Neural progenitor cell (in vitro differentiated cells): ENCODE measurements at regions not wholly inside any gene's neighbourhood (a gene's known extent, or its start where the extent isn't known, plus 50 kb on each side); places are given as distances from the start of the nearest gene placed in this dataset.

Experiments
- DNase-seq: peaks from one replicate; pipeline ENCODE4 v3.0.0-alpha.2; 2016; ENCODE audit warnings: low spot score
- H2AFZ ChIP-seq: fragments of 200-600 bp; sonication (generic); replicated peaks from 2 replicates; pipeline ENCODE4 v1.6.1; 2016; ENCODE audit warnings: antibody characterized with exemption
- H3F3A ChIP-seq: fragments of 200-600 bp; sonication (generic); 2 replicates; pipeline ENCODE4 v1.6.1; 2016; ENCODE audit warnings: antibody characterized with exemption, low read depth
- H3K27ac ChIP-seq: fragments of 200-600 bp; sonication (generic); 2 replicates; pipeline ENCODE4 v1.5.1; 2016; ENCODE audit warnings: mild to moderate bottlenecking
- H3K27me3 ChIP-seq: fragments of 200-600 bp; sonication (generic); 2 replicates; pipeline ENCODE4 v1.6.1; 2016; ENCODE audit warnings: mild to moderate bottlenecking, moderate library complexity
- H3K36me3 ChIP-seq: fragments of 200-600 bp; sonication (generic); 2 replicates; pipeline ENCODE4 v1.5.1; 2016
- H3K4me1 ChIP-seq: fragments of 200-600 bp; sonication (generic); 2 replicates; pipeline ENCODE4 v1.6.1; 2016; ENCODE audit warnings: mixed run types
- H3K4me2 ChIP-seq: fragments of 200-600 bp; sonication (generic); 2 replicates; pipeline ENCODE4 v1.6.1; 2016
- H3K4me3 ChIP-seq: fragments of 200-600 bp; sonication (generic); 2 replicates; pipeline ENCODE4 v1.5.1; 2016
- H3K79me2 ChIP-seq: fragments of 200-600 bp; sonication (generic); 2 replicates; pipeline ENCODE4 v1.6.1; 2016; ENCODE audit warnings: low read depth
- H3K9ac ChIP-seq: fragments of 200-600 bp; sonication (generic); 2 replicates; pipeline ENCODE4 v1.6.1; 2016
- H3K9me3 ChIP-seq: fragments of 200-600 bp; sonication (generic); 2 replicates; pipeline ENCODE4 v1.5.1; 2016; ENCODE audit warnings: low read depth
- H4K20me1 ChIP-seq: fragments of 200-600 bp; sonication (generic); 2 replicates; pipeline ENCODE4 v1.6.1; 2016; ENCODE audit warnings: low read depth
- H3K27ac Mint-ChIP-seq: 3 replicates; pipeline ENCODE4 v1.8.0; 2021; ENCODE audit warnings: mixed read lengths
- H3K27me3 Mint-ChIP-seq: 2 replicates; pipeline ENCODE4 v1.8.0; 2022; ENCODE audit warnings: low read depth, mild to moderate bottlenecking, inconsistent platforms, moderate library complexity, mixed read lengths; ENCODE audit not compliant: insufficient read depth
- H3K36me3 Mint-ChIP-seq: 3 replicates; pipeline ENCODE4 v1.8.0; 2021; ENCODE audit warnings: mixed read lengths
- H3K4me1 Mint-ChIP-seq: 3 replicates; pipeline ENCODE4 v1.8.0; 2021; ENCODE audit warnings: mixed read lengths
- H3K4me3 Mint-ChIP-seq: 3 replicates; pipeline ENCODE4 v1.8.0; 2021; ENCODE audit warnings: mild to moderate bottlenecking, moderate library complexity, mixed read lengths
- H3K9me3 Mint-ChIP-seq: 3 replicates; pipeline ENCODE4 v1.8.0; 2020; ENCODE audit warnings: mixed read lengths
- EZH2 ChIP-seq: fragments of 200-600 bp; sonication (generic); IDR thresholded peaks from 2 replicates; pipeline ENCODE4 v1.6.1; 2017; ENCODE audit warnings: antibody characterized with exemption, mild to moderate bottlenecking, moderate library complexity
- EZH2phosphoT487 ChIP-seq: fragments of 200-600 bp; sonication (generic); IDR thresholded peaks from 2 replicates; pipeline ENCODE4 v1.6.1; 2017; ENCODE audit warnings: antibody characterized with exemption
- TF ChIP-seq, protein P1 (sequence below): fragments of 200-600 bp; sonication (generic); IDR thresholded peaks from 2 replicates; pipeline ENCODE4 v1.5.1; 2017; ENCODE audit warnings: antibody characterized with exemption, mild to moderate bottlenecking

DNA sequence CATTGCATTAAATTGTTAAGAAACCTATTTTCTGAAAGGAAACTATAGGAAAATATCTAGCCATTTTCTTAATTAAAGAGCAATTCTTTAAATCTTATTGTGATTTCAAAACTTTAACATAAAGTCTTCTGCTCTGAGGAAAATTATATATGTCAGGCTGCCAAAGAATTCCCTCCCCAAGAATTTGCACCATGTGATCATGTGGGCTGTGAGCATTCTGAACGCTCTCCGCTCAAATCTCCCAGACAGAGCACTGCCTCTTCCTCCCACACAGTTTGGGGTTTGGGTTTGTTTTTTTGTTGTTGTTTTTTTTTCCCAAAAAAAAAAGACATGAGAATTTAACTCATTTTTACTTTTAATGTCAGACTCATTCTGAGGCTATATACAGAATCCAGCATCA, 155.9 kb upstream of the PALMD start:
- Mint-ChIP-seq H3K4me3 (no peak overlapping the region), H3K9me3 (no peaks in the 10 kb centered on the region), H3K4me1 (no peaks in the 10 kb centered on the region), H3K36me3 (no peaks in the 10 kb centered on the region), H3K27me3 (peaks cover 2% of the 10 kb centered on the region), H3K27ac (no peak overlapping the region)
- Histone ChIP-seq H3K4me3 (no peak overlapping the region), H3K27ac (no peak overlapping the region), H3K4me1 (no peaks in the 10 kb centered on the region), H3K27me3 (no peaks in the 10 kb centered on the region), H4K20me1 (no peaks in the 10 kb centered on the region), H2AFZ (no peak overlapping the region), H3K79me2 (no peaks in the 10 kb centered on the region), H3K4me2 (no peak overlapping the region), H3K9ac (no peak overlapping the region), H3K36me3 (no peaks in the 10 kb centered on the region), H3K9me3 (no peaks in the 10 kb centered on the region), H3F3A (no peaks in the 10 kb centered on the region)
- no peak for DNase-seq
- no peak for TF ChIP-seq EZH2

- Mint-ChIP-seq H3K36me3 (no peaks in the 10 kb centered on the region), H3K27ac (no peak overlapping the region), H3K4me3 (no peak overlapping the region), H3K4me1 (peaks cover 14% of the 10 kb centered on the region), H3K27me3 (no peaks in the 10 kb centered on the region), H3K9me3 (no peaks in the 10 kb centered on the region)
- H3K36me3 ChIP-seq = no peaks in the 10 kb centered on the region
- no peaks in the 10 kb centered on the region for H3F3A ChIP-seq
- TF ChIP-seq, protein P1, sequence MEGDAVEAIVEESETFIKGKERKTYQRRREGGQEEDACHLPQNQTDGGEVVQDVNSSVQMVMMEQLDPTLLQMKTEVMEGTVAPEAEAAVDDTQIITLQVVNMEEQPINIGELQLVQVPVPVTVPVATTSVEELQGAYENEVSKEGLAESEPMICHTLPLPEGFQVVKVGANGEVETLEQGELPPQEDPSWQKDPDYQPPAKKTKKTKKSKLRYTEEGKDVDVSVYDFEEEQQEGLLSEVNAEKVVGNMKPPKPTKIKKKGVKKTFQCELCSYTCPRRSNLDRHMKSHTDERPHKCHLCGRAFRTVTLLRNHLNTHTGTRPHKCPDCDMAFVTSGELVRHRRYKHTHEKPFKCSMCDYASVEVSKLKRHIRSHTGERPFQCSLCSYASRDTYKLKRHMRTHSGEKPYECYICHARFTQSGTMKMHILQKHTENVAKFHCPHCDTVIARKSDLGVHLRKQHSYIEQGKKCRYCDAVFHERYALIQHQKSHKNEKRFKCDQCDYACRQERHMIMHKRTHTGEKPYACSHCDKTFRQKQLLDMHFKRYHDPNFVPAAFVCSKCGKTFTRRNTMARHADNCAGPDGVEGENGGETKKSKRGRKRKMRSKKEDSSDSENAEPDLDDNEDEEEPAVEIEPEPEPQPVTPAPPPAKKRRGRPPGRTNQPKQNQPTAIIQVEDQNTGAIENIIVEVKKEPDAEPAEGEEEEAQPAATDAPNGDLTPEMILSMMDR = no peak
- no peak for TF ChIP-seq EZH2
- TF ChIP-seq EZH2phosphoT487 = no peak
- no peaks in the 10 kb centered on the region for H3K27me3 ChIP-seq
- no peak overlapping the region for H3K9ac ChIP-seq
- H3K4me3 ChIP-seq = no peak overlapping the region
- no peak overlapping the region for H3K27ac ChIP-seq
- H3K4me2 ChIP-seq = no peak overlapping the region
- H2AFZ ChIP-seq = no peak overlapping the region
- H3K79me2 ChIP-seq = no peaks in the 10 kb centered on the region
- no peaks in the 10 kb centered on the region for H3K4me1 ChIP-seq
- DNase-seq = no peak
- no peaks in the 10 kb centered on the region for H3K9me3 ChIP-seq
- H4K20me1 ChIP-seq = no peaks in the 10 kb centered on the region
Measured at GRCh38 chr1:99496067-99496466, 149.8 kb upstream of the PALMD start.

- H3K9me3 Mint-ChIP-seq = no peaks in the 10 kb centered on the region
Measured at GRCh38 chr1:99497690-99498089, 148.2 kb upstream of the PALMD start.

GRCh38 chr1:99500541-99500940, 145.4 kb upstream of the PALMD start:
- Histone ChIP-seq H3K27me3 (no peaks in the 10 kb centered on the region), H3K79me2 (no peaks in the 10 kb centered on the region), H3K4me1 (peaks cover 3% of the 10 kb centered on the region), H3K27ac (no peak overlapping the region), H3K9me3 (no peaks in the 10 kb centered on the region), H3K4me2 (no peak overlapping the region), H3F3A (no peaks in the 10 kb centered on the region), H3K4me3 (no peak overlapping the region), H4K20me1 (no peaks in the 10 kb centered on the region), H3K36me3 (no peaks in the 10 kb centered on the region), H2AFZ (no peak overlapping the region), H3K9ac (no peak overlapping the region)
- no peak overlapping the region for H3K27ac Mint-ChIP-seq
- no peaks in the 10 kb centered on the region for H3K9me3 Mint-ChIP-seq
- TF ChIP-seq EZH2phosphoT487 = no peak
- TF ChIP-seq, protein P1 = no peak
- TF ChIP-seq EZH2 = no peak
- H3K27me3 Mint-ChIP-seq = no peaks in the 10 kb centered on the region
- no peaks in the 10 kb centered on the region for H3K36me3 Mint-ChIP-seq
- DNase-seq = no peak
- no peak overlapping the region for H3K4me3 Mint-ChIP-seq
- H3K4me1 Mint-ChIP-seq = peaks cover 14% of the 10 kb centered on the region

More at GRCh38 chr1:99497690-99498089, 148.2 kb upstream of the PALMD start:
- Mint-ChIP-seq H3K27ac (no peak overlapping the region), H3K4me3 (no peak overlapping the region), H3K36me3 (no peaks in the 10 kb centered on the region), H3K27me3 (no peaks in the 10 kb centered on the region), H3K4me1 (peaks cover 14% of the 10 kb centered on the region)
- no peak overlapping the region for H3K4me3 ChIP-seq
- H4K20me1 ChIP-seq = no peaks in the 10 kb centered on the region
- H3K9me3 ChIP-seq = no peaks in the 10 kb centered on the region
- DNase-seq = no peak
- no peaks in the 10 kb centered on the region for H3K27me3 ChIP-seq
- H3K36me3 ChIP-seq = no peaks in the 10 kb centered on the region
- H3K4me1 ChIP-seq = no peaks in the 10 kb centered on the region
- no peak overlapping the region for H3K27ac ChIP-seq
- no peaks in the 10 kb centered on the region for H3F3A ChIP-seq
- TF ChIP-seq EZH2phosphoT487 (no peak), EZH2 (no peak)
- TF ChIP-seq, protein P1 = no peak
- H2AFZ ChIP-seq = no peak overlapping the region
- H3K4me2 ChIP-seq = no peak overlapping the region
- H3K79me2 ChIP-seq = no peaks in the 10 kb centered on the region
- no peak overlapping the region for H3K9ac ChIP-seq
